ENCODE measurements at regions not wholly inside any gene's neighbourhood (a gene's known extent, or its start where the extent isn't known, plus 50 kb on each side); places are given as distances from the start of the nearest gene placed in this dataset.

- TF ChIP-seq NANOG (IDR thresholded peaks at IDR 0.05; ENCODE audit: insufficient read depth, low read depth, low read length, poor library complexity, severe bottlenecking) (no peak), EZH2 (IDR thresholded peaks at IDR 0.05; ENCODE audit: low read depth, low read length, severe bottlenecking) (no peak)
Observed at GRCh38 chr12:128109236-128109635, 157.7 kb upstream of the TMEM132C start (continued).
